ENCODE measurements at regions not wholly inside any gene's neighbourhood (a gene's known extent, or its start where the extent isn't known, plus 50 kb on each side); places are given as distances from the start of the nearest gene placed in this dataset.
"Not testable (repeated sequence)": the region's sequence is repeated elsewhere in the genome, so short reads cannot be mapped to it uniquely, and the experiment has no call there.

- no peak for DNase-seq
Observed at GRCh38 chr15:38614621-38615020, 50.0 kb upstream of the RASGRP1 start.

- no peak for DNase-seq
Observed at GRCh38 chr15:38617831-38618230, 53.2 kb upstream of the RASGRP1 start.

GRCh38 chr15:38618242-38618955, 53.8 kb upstream of the RASGRP1 start:
- no peak for DNase-seq

- no peak for DNase-seq
Observed at GRCh38 chr15:38620098-38620497, 55.5 kb upstream of the RASGRP1 start.

GRCh38 chr15:38620851-38621594, 56.4 kb upstream of the RASGRP1 start:
- no peak for DNase-seq

GRCh38 chr15:38622304-38622703, 57.7 kb upstream of the RASGRP1 start:
- DNase-seq: no peak

- DNase-seq: no peak
Observed at GRCh38 chr15:38622908-38623307, 58.3 kb upstream of the RASGRP1 start.

GRCh38 chr15:38623744-38624143, 59.1 kb upstream of the RASGRP1 start:
- no peak for DNase-seq

GRCh38 chr15:38624244-38625205, 59.9 kb upstream of the RASGRP1 start:
- no peak for DNase-seq

- DNase-seq: no peak
Observed at GRCh38 chr15:38625886-38626285, 61.3 kb upstream of the RASGRP1 start.

- DNase-seq: no peak
Observed at GRCh38 chr15:38626443-38627050, 61.9 kb upstream of the RASGRP1 start.

GRCh38 chr15:38627689-38628277, 63.2 kb upstream of the RASGRP1 start:
- DNase-seq: no peak

GRCh38 chr15:38631119-38632075, 66.8 kb upstream of the RASGRP1 start:
- no peak for DNase-seq

GRCh38 chr15:38635170-38635569, 70.6 kb upstream of the RASGRP1 start:
- no peak for DNase-seq

GRCh38 chr15:38636597-38636996, 72.0 kb upstream of the RASGRP1 start:
- no peak for DNase-seq

- DNase-seq: no peak
Observed at GRCh38 chr15:38638126-38638525, 73.5 kb upstream of the RASGRP1 start.

- DNase-seq: no peak
Observed at GRCh38 chr15:38638811-38639210, 74.2 kb upstream of the RASGRP1 start.

- DNase-seq: no peak
Observed at GRCh38 chr15:38642689-38643270, 78.2 kb upstream of the RASGRP1 start.

- not testable (repeated sequence) for DNase-seq
Observed at GRCh38 chr15:38644353-38644752, 79.7 kb upstream of the RASGRP1 start.

- DNase-seq: no peak
Observed at GRCh38 chr15:38646716-38647115, 82.1 kb upstream of the RASGRP1 start.

- no peak for DNase-seq
Observed at GRCh38 chr15:38647683-38648082, 83.1 kb upstream of the RASGRP1 start.

Measured in 8988T (cell line).